Esophagus squamous epithelium (tissue), 4 donors: ENCODE measurements at regions not wholly inside any gene's neighbourhood (a gene's known extent, or its start where the extent isn't known, plus 50 kb on each side); places are given as distances from the start of the nearest gene placed in this dataset.

ENCODE experiments used
- POLR2A ChIP-seq, 4 donors: fragments of 450-650 bp; IDR thresholded peaks; one replicate each; pipeline ENCODE4 v1.6.1; 2017; ENCODE audit warnings: antibody characterized with exemption in 4 of 4, mild to moderate bottlenecking in 4 of 4, moderate library complexity in 3 of 4
- TF ChIP-seq, protein P1 (sequence below), 6 experiments: fragments of 450-650 bp in 4 of 6; fragments of 200-600 bp in 2 of 6; sonication (generic) in 2 of 6; IDR thresholded peaks; one replicate each; pipeline ENCODE4 v1.5.1; 2016 to 2019; ENCODE audit warnings: antibody characterized with exemption in 6 of 6, mild to moderate bottlenecking in 4 of 6, moderate library complexity in 4 of 6

DNA sequence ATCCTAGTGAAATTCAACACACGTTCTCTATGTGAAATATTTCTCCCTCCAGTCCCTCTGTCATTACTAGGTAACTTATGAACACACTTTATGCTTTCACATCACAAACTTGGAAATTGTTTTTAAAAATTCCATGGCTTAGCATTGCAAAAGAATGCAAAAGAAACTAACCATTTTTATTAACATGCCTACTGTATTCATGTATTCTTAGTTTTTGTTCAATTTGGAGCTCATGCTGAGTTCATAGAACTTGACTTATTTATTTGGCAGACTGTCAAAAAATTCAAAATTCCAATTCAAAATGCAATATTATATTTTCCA lies 155.0 kb upstream of the SEMA3C start:
- TF ChIP-seq, protein P1, sequence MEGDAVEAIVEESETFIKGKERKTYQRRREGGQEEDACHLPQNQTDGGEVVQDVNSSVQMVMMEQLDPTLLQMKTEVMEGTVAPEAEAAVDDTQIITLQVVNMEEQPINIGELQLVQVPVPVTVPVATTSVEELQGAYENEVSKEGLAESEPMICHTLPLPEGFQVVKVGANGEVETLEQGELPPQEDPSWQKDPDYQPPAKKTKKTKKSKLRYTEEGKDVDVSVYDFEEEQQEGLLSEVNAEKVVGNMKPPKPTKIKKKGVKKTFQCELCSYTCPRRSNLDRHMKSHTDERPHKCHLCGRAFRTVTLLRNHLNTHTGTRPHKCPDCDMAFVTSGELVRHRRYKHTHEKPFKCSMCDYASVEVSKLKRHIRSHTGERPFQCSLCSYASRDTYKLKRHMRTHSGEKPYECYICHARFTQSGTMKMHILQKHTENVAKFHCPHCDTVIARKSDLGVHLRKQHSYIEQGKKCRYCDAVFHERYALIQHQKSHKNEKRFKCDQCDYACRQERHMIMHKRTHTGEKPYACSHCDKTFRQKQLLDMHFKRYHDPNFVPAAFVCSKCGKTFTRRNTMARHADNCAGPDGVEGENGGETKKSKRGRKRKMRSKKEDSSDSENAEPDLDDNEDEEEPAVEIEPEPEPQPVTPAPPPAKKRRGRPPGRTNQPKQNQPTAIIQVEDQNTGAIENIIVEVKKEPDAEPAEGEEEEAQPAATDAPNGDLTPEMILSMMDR (IDR thresholded peaks at IDR 0.05): no peak
- TF ChIP-seq POLR2A (IDR thresholded peaks at IDR 0.05): no peak
